ENCODE measurements at regions not wholly inside any gene's neighbourhood (a gene's known extent, or its start where the extent isn't known, plus 50 kb on each side); places are given as distances from the start of the nearest gene placed in this dataset.

DNA sequence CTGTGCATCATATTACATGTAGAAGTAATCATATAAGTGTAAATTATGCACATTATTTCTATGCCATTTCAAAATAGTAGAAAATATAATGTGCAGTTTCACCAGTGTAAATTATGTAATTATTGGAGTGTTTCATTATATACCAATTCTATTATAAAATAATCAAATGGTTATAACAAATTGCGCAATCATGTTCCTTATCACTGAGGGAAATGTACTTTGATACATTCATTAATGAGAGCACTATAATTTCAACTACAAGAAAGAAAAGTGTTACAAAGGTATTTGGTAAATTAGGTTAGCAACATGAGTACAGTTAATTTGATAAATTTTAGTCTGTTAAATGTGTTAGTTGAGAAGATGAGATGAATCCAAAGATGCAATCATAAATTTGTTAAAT, 421.5 kb upstream of the CDH10 start:
- H3K27ac ChIP-seq = no peak overlapping the region
- H3K4me3 ChIP-seq = no peak overlapping the region
- no peak overlapping the region for H3K9ac ChIP-seq (ENCODE audit: insufficient read length)
- TF ChIP-seq EZH2 (IDR thresholded peaks at IDR 0.05) (no peak), FOXP2 (optimal IDR thresholded peaks at IDR 0.05; ENCODE audit: control extremely low read depth, extremely low read length, insufficient read depth) (no peak), POLR2AphosphoS5 (IDR thresholded peaks at IDR 0.05; ENCODE audit: borderline replicate concordance, low read depth, low read length) (no peak)
- H3K9me3 ChIP-seq (ENCODE audit: low read depth, low read length) = no peaks in the 10 kb centered on the region
- no peaks in the 10 kb centered on the region for H3K36me3 ChIP-seq (ENCODE audit: insufficient read depth, low read length)
- no peak for DNase-seq (ENCODE audit: low read depth, low spot score)

DNA sequence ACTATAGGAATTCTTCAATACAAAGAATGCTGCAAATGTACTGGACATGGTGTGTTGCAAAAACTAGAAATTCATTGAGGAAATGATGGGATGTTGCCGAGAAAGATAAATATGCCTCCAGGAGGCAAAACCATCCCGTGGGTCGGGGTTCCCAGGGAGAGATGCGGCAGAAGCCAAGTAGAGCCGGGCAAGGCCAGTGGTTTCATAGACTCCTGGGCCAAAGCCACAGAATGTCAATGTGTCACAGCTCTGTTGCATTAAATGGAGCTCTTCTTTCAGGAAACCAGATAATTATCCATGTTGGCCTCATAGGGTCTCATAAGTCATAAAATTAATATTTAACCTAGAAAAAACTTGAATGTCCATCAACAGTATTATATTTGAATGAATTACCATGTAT, 419.5 kb upstream of the CDH10 start:
- no peaks in the 10 kb centered on the region for H3K36me3 ChIP-seq (ENCODE audit: insufficient read depth, low read length)
- no peak overlapping the region for H3K27ac ChIP-seq
- TF ChIP-seq EZH2 (IDR thresholded peaks at IDR 0.05) (no peak), POLR2AphosphoS5 (IDR thresholded peaks at IDR 0.05; ENCODE audit: borderline replicate concordance, low read depth, low read length) (no peak), FOXP2 (optimal IDR thresholded peaks at IDR 0.05; ENCODE audit: control extremely low read depth, extremely low read length, insufficient read depth) (no peak)
- no peak overlapping the region for H3K9ac ChIP-seq (ENCODE audit: insufficient read length)
- H3K4me3 ChIP-seq = no peak overlapping the region
- H3K9me3 ChIP-seq (ENCODE audit: low read depth, low read length) = no peaks in the 10 kb centered on the region
- no peak for DNase-seq (ENCODE audit: low read depth, low spot score)

DNA sequence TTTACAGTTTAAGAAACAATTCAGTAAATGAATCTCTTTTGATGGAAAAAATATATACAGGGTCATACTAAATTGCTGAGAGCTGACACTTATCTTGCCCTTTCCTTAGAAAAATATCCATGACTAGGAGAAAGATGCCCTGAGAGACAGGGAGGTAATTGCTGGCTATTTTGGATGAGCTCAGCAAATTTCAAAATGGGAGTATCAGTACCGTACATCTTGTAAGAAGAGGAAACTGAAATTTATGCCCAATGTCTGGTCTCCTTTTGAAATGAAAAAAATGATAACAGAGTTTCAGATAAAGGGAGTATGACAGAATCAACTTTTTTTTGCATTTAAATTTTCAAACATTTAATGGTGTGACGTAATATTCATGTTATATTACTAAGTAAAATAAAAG, 415.8 kb upstream of the CDH10 start:
- no peak for TF ChIP-seq EZH2 (IDR thresholded peaks at IDR 0.05)
- TF ChIP-seq FOXP2 (optimal IDR thresholded peaks at IDR 0.05; ENCODE audit: control extremely low read depth, extremely low read length, insufficient read depth) = no peak
- no peak for TF ChIP-seq POLR2AphosphoS5 (IDR thresholded peaks at IDR 0.05; ENCODE audit: borderline replicate concordance, low read depth, low read length)
- H3K36me3 ChIP-seq (ENCODE audit: insufficient read depth, low read length) = no peaks in the 10 kb centered on the region
- H3K9ac ChIP-seq (ENCODE audit: insufficient read length) = no peak overlapping the region
- DNase-seq (ENCODE audit: low read depth, low spot score) = no peak
- H3K27ac ChIP-seq = no peak overlapping the region
- H3K4me3 ChIP-seq = no peak overlapping the region
- no peaks in the 10 kb centered on the region for H3K9me3 ChIP-seq (ENCODE audit: low read depth, low read length)

DNA sequence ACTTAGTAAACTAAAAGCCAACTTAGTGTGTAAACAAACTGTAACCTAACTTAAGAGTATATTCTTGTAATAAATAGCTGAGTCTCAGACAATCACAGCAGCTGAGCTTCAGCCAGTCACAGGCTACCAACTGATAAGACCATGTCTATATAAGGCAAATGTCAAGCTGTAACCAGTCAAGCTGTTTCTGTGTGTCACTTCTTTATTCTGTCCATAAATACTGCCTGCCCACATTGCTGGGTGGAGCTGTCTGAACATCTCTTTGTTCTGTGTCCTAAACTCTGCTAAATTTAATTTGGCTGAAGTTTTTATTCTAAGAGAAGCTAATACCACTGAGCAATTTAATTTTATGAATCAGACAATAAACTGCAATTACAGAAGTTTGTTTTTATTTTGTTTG, 412.1 kb upstream of the CDH10 start:
- no peak overlapping the region for H3K9ac ChIP-seq (ENCODE audit: insufficient read length)
- H3K9me3 ChIP-seq (ENCODE audit: low read depth, low read length) = no peaks in the 10 kb centered on the region
- H3K4me3 ChIP-seq = no peak overlapping the region
- H3K27ac ChIP-seq = no peak overlapping the region
- H3K36me3 ChIP-seq (ENCODE audit: insufficient read depth, low read length) = no peaks in the 10 kb centered on the region
- no peak for DNase-seq (ENCODE audit: low read depth, low spot score)
- TF ChIP-seq EZH2 (IDR thresholded peaks at IDR 0.05) (no peak), FOXP2 (optimal IDR thresholded peaks at IDR 0.05; ENCODE audit: control extremely low read depth, extremely low read length, insufficient read depth) (no peak), POLR2AphosphoS5 (IDR thresholded peaks at IDR 0.05; ENCODE audit: borderline replicate concordance, low read depth, low read length) (no peak)

DNA sequence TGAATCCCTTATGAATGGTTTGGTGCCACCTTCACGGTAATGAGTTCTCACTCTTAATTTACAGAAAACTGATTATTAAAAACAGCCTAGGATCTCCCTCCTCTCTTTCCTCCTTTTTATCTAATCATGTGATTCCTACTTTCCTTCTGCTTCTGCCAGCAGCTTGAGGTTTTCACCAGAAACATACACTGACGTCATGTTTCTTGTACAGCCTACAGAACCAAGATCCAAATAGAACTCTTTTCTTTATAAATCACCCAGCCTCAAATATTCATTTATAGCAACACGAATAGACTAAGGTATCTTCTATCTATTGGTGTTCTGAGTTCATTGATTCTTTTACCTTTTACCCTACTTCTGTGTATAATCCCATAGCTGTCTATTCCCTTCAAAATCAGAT, 388.9 kb upstream of the CDH10 start:
- Histone ChIP-seq H3K9ac (ENCODE audit: insufficient read length) (no peak overlapping the region), H3K9me3 (ENCODE audit: low read depth, low read length) (no peaks in the 10 kb centered on the region), H3K4me3 (no peak overlapping the region), H3K36me3 (ENCODE audit: insufficient read depth, low read length) (no peaks in the 10 kb centered on the region), H3K27ac (no peak overlapping the region)
- TF ChIP-seq POLR2AphosphoS5 (IDR thresholded peaks at IDR 0.05; ENCODE audit: borderline replicate concordance, low read depth, low read length) (no peak), FOXP2 (optimal IDR thresholded peaks at IDR 0.05; ENCODE audit: control extremely low read depth, extremely low read length, insufficient read depth) (no peak), EZH2 (IDR thresholded peaks at IDR 0.05) (no peak)
- DNase-seq (ENCODE audit: low read depth, low spot score) = no peak

DNA sequence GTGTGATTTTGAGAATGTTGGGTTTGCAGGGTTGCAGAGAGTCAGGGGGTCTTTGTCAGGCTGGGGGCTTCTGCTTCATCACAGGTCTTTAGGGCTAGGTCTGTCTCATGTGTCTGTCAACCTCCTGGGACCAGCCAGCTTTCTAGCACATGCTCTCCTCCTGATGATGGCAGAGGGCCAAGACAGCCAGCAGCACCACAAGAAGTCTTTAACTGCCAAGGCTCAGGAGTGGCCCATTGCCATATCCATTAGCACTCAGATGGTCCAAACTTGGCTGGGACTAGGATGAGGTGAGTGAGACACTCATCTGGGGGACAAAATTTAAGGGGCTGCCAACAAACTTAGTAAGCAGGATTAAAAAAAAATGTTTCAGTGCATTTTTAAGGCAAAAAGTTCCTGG, 384.2 kb upstream of the CDH10 start:
- Histone ChIP-seq H3K9ac (ENCODE audit: insufficient read length) (no peak overlapping the region), H3K4me3 (no peak overlapping the region), H3K36me3 (ENCODE audit: insufficient read depth, low read length) (no peaks in the 10 kb centered on the region), H3K27ac (no peak overlapping the region), H3K9me3 (ENCODE audit: low read depth, low read length) (no peaks in the 10 kb centered on the region)
- no peak for DNase-seq (ENCODE audit: low read depth, low spot score)
- TF ChIP-seq POLR2AphosphoS5 (IDR thresholded peaks at IDR 0.05; ENCODE audit: borderline replicate concordance, low read depth, low read length) (no peak), EZH2 (IDR thresholded peaks at IDR 0.05) (no peak), FOXP2 (optimal IDR thresholded peaks at IDR 0.05; ENCODE audit: control extremely low read depth, extremely low read length, insufficient read depth) (no peak)

DNA sequence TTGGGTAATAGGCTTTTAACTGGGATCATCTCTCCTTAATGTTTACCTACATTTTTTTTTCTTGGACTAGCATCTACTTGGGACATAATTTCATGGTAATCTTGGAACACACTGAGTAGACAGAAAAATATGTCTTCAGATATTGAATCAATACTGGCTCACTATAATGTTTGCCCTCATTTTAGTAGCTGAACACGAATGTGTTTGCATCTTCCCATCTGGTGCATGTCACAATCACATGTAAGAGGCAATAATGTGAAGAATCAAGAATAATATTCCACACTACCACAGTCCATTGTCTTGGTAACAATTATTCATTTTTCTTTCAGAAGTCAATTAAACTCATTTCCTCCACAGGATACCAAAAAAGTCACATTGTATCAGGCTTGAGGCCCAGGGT, 382.7 kb upstream of the CDH10 start:
- Histone ChIP-seq H3K4me3 (no peak overlapping the region), H3K9me3 (ENCODE audit: low read depth, low read length) (no peaks in the 10 kb centered on the region), H3K27ac (no peak overlapping the region), H3K9ac (ENCODE audit: insufficient read length) (no peak overlapping the region), H3K36me3 (ENCODE audit: insufficient read depth, low read length) (no peaks in the 10 kb centered on the region)
- no peak for DNase-seq (ENCODE audit: low read depth, low spot score)
- TF ChIP-seq FOXP2 (optimal IDR thresholded peaks at IDR 0.05; ENCODE audit: control extremely low read depth, extremely low read length, insufficient read depth) = no peak
- TF ChIP-seq POLR2AphosphoS5 (IDR thresholded peaks at IDR 0.05; ENCODE audit: borderline replicate concordance, low read depth, low read length) = no peak
- TF ChIP-seq EZH2 (IDR thresholded peaks at IDR 0.05) = no peak

DNA sequence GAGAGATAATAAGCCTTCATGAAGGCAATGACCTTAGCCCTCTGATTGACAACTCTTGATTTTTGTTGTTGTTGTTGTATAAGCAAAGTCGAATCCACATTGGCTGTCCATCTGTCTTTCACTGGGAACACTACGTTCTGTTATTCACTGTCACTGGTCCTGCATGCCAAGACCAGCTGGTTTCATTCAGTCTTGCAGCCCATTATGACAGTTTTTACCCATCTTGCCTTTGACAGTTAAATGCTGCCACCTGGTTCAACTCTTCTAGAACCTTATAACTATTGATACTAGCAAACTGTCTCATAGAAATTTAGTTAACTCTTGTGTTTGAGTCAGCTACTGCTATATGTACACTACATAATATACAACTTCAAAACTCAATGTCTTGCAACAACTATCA, 382.3 kb upstream of the CDH10 start:
- no peak for DNase-seq (ENCODE audit: low read depth, low spot score)
- Histone ChIP-seq H3K36me3 (ENCODE audit: insufficient read depth, low read length) (no peaks in the 10 kb centered on the region), H3K4me3 (no peak overlapping the region), H3K9me3 (ENCODE audit: low read depth, low read length) (no peaks in the 10 kb centered on the region), H3K9ac (ENCODE audit: insufficient read length) (no peak overlapping the region), H3K27ac (no peak overlapping the region)
- TF ChIP-seq FOXP2 (optimal IDR thresholded peaks at IDR 0.05; ENCODE audit: control extremely low read depth, extremely low read length, insufficient read depth) (no peak), EZH2 (IDR thresholded peaks at IDR 0.05) (no peak), POLR2AphosphoS5 (IDR thresholded peaks at IDR 0.05; ENCODE audit: borderline replicate concordance, low read depth, low read length) (no peak)

DNA sequence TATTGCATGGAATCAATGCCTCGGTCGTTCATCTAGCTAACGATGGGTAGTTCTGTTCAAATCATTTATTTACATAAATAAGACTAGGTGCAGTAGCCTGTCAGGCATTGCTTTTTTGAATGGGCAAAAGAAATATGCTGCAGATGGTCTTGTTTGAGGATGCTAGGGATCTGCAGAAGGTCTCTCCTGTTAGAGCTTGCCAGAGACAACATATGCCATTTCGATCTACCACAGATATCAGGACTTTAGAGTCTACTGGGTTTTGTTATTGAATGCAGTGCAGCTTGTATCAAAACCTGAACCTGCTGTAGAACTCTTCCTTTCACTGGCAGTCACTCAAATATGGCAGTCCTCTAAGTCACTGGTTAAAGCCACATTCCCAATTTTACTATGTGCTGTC, 381.1 kb upstream of the CDH10 start:
- TF ChIP-seq POLR2AphosphoS5 (IDR thresholded peaks at IDR 0.05; ENCODE audit: borderline replicate concordance, low read depth, low read length) = no peak
- H3K27ac ChIP-seq = no peak overlapping the region
- H3K4me3 ChIP-seq = no peak overlapping the region
- H3K36me3 ChIP-seq (ENCODE audit: insufficient read depth, low read length) = no peaks in the 10 kb centered on the region
- no peak for DNase-seq (ENCODE audit: low read depth, low spot score)
- no peaks in the 10 kb centered on the region for H3K9me3 ChIP-seq (ENCODE audit: low read depth, low read length)
- no peak overlapping the region for H3K9ac ChIP-seq (ENCODE audit: insufficient read length)

All from SK-N-MC (cell line).